MM.1S (cell line): ENCODE measurements at regions not wholly inside any gene's neighbourhood (a gene's known extent, or its start where the extent isn't known, plus 50 kb on each side); places are given as distances from the start of the nearest gene placed in this dataset.

Source experiments
- DNase-seq: peaks from one replicate; pipeline ENCODE4 v3.0.0-alpha.2; 2015
- H2AFZ ChIP-seq: fragments of 300-600 bp; sonication (generic); 2 replicates; pipeline ENCODE4 v1.6.0; 2016; ENCODE audit warnings: antibody characterized with exemption, low read length
- H3F3A ChIP-seq: fragments of 300-600 bp; sonication (generic); 2 replicates; pipeline ENCODE4 v1.6.1; 2016; ENCODE audit warnings: mild to moderate bottlenecking, antibody characterized with exemption, low read length, moderate library complexity, mixed read lengths; ENCODE audit not compliant: insufficient read depth
- H3K27ac ChIP-seq: fragments of 300-600 bp; sonication (generic); 2 replicates; pipeline ENCODE4 v1.5.1; 2016; ENCODE audit warnings: mild to moderate bottlenecking, low read length
- H3K27me3 ChIP-seq: fragments of 300-600 bp; sonication (generic); replicated peaks from 2 replicates; pipeline ENCODE4 v1.6.0; 2016; ENCODE audit warnings: low read length; ENCODE audit not compliant: insufficient read depth
- H3K36me3 ChIP-seq: fragments of 300-600 bp; sonication (generic); replicated peaks from 2 replicates; pipeline ENCODE4 v1.6.1; 2016; ENCODE audit warnings: mild to moderate bottlenecking, low read length, mixed read lengths; ENCODE audit not compliant: insufficient read depth
- H3K4me1 ChIP-seq: fragments of 300-600 bp; sonication (generic); 2 replicates; pipeline ENCODE4 v1.6.1; 2016; ENCODE audit warnings: low read length, mixed read lengths
- H3K4me2 ChIP-seq: fragments of 300-600 bp; sonication (generic); 2 replicates; pipeline ENCODE4 v1.6.0; 2016; ENCODE audit warnings: low read depth, low read length
- H3K4me3 ChIP-seq: fragments of 300-600 bp; sonication (generic); 2 replicates; pipeline ENCODE4 v1.5.1; 2016; ENCODE audit warnings: low read length, mixed read lengths
- H3K79me2 ChIP-seq: fragments of 300-600 bp; sonication (generic); 2 replicates; pipeline ENCODE4 v1.6.1; 2016; ENCODE audit warnings: mixed run types, low read length, mixed read lengths
- H3K9ac ChIP-seq: fragments of 300-600 bp; sonication (generic); 2 replicates; pipeline ENCODE4 v1.6.1; 2016; ENCODE audit warnings: low read length, mixed read lengths
- H3K9me2 ChIP-seq: fragments of 300-600 bp; sonication (generic); replicated peaks from 2 replicates; pipeline ENCODE4 v1.6.1; 2016; ENCODE audit warnings: mild to moderate bottlenecking, low read length, mixed read lengths; ENCODE audit not compliant: insufficient read depth
- H3K9me3 ChIP-seq: fragments of 300-600 bp; sonication (generic); replicated peaks from 2 replicates; pipeline ENCODE4 v1.6.1; 2016; ENCODE audit warnings: mild to moderate bottlenecking, low read length, mixed read lengths; ENCODE audit not compliant: insufficient read depth
- H4K20me1 ChIP-seq: fragments of 300-600 bp; sonication (generic); 2 replicates; pipeline ENCODE4 v1.6.1; 2016; ENCODE audit warnings: mild to moderate bottlenecking, low read length, moderate library complexity, mixed read lengths; ENCODE audit not compliant: insufficient read depth
- EZH2 ChIP-seq: fragments of 300-600 bp; sonication (generic); optimal IDR thresholded peaks from 2 replicates; pipeline ENCODE3; 2017; ENCODE audit warnings: low read depth, mild to moderate bottlenecking, antibody characterized with exemption, low read length, mixed read lengths
- EZH2phosphoT487 ChIP-seq: fragments of 300-600 bp; sonication (generic); IDR thresholded peaks from 2 replicates; pipeline ENCODE4 v1.6.1; 2018; ENCODE audit warnings: antibody characterized with exemption, low read length
- TF ChIP-seq, protein P1 (sequence below): fragments of 300-600 bp; sonication (generic); IDR thresholded peaks from 2 replicates; pipeline ENCODE4 v1.5.1; 2016; ENCODE audit warnings: antibody characterized with exemption, low read length, mixed read lengths

DNA sequence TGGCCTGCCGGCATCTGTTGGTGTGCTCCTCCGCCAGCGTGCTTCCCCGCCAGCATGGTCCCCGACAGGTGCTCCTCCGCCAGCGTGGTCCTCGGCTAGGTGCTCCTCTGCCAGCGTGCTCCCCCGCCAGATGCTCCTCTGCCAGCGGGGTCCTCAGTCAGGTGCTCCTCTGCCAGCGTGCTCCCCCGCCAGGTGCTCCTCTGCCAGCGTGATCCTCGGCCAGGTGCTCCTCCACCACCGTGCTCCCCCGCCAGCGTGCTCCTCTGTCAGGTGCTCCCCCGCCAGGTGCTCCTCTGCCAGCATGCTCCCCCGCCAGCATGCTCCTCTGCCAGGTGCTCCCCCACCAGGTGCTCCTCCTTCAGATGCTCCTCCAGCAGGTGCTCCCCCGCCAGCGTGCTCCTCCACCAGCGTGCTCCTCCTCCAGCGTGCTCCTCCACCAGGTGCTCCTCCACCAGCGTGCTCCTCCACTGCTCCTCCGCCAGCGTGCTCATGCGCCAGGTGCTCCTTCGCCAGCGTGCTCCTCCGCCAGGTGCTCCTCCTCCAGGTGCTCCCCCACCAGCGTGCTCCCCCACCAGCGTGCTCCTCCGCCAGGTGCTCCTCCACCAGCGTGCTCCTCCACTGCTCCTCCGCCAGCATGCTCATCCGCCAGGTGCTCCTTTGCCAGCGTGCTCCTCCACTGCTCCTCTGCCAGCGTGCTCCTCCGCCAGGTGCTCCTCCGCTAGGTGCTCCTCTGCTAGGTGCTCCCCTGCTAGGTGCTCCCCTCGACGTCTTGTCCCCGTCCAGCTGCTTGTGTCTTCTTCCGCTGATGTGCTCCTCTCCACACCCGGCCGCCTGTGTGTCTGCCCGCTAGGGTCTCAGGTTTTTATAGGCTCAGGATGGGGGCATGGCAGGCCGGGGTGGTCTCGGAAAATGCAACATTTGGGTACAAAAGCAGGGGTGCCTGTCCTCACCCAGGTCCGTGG, 223.0 kb downstream of the NRIP1 start:
- TF ChIP-seq EZH2 (no peak), EZH2phosphoT487 (no peak)
- H4K20me1 ChIP-seq = no peaks in the 10 kb centered on the region
- H3K9ac ChIP-seq = no peak overlapping the region
- H3K4me2 ChIP-seq = no peak overlapping the region
- no peaks in the 10 kb centered on the region for H3F3A ChIP-seq
- H3K27me3 ChIP-seq = no peaks in the 10 kb centered on the region
- H2AFZ ChIP-seq = no peak overlapping the region
- no peaks in the 10 kb centered on the region for H3K79me2 ChIP-seq
- H3K27ac ChIP-seq = no peak overlapping the region
- H3K36me3 ChIP-seq = no peaks in the 10 kb centered on the region
- H3K9me3 ChIP-seq = no peaks in the 10 kb centered on the region
- no peak for DNase-seq
- no peaks in the 10 kb centered on the region for H3K9me2 ChIP-seq
- H3K4me3 ChIP-seq = no peak overlapping the region
- no peaks in the 10 kb centered on the region for H3K4me1 ChIP-seq

DNA sequence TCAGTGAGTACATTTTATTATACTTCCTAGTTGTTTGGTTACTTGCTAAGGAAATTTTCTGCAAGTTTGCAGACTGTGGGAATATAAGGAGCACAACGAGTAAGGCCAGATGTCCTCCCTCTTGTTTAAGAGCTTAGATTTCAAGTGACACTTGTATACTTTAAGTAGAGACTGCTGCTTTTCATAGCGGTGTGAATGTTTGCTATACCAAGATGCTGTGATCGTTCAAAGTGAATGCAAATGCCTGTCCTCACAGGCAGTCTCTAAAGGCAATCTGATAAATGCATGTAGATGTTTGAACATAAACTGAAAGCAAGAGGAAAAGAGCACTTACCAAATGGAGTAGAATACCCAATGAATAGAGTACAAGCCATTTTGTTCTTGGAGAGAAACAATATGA, 226.4 kb downstream of the NRIP1 start:
- Histone ChIP-seq H3K4me2 (no peak overlapping the region), H3K4me1 (no peaks in the 10 kb centered on the region), H3K9me3 (no peaks in the 10 kb centered on the region), H3K9ac (no peak overlapping the region), H3K9me2 (no peaks in the 10 kb centered on the region), H3K79me2 (no peaks in the 10 kb centered on the region), H3F3A (no peaks in the 10 kb centered on the region), H3K27me3 (no peaks in the 10 kb centered on the region), H4K20me1 (no peaks in the 10 kb centered on the region), H3K27ac (no peak overlapping the region), H3K36me3 (no peaks in the 10 kb centered on the region), H3K4me3 (no peak overlapping the region), H2AFZ (no peak overlapping the region)
- no peak for DNase-seq
- TF ChIP-seq, protein P1, sequence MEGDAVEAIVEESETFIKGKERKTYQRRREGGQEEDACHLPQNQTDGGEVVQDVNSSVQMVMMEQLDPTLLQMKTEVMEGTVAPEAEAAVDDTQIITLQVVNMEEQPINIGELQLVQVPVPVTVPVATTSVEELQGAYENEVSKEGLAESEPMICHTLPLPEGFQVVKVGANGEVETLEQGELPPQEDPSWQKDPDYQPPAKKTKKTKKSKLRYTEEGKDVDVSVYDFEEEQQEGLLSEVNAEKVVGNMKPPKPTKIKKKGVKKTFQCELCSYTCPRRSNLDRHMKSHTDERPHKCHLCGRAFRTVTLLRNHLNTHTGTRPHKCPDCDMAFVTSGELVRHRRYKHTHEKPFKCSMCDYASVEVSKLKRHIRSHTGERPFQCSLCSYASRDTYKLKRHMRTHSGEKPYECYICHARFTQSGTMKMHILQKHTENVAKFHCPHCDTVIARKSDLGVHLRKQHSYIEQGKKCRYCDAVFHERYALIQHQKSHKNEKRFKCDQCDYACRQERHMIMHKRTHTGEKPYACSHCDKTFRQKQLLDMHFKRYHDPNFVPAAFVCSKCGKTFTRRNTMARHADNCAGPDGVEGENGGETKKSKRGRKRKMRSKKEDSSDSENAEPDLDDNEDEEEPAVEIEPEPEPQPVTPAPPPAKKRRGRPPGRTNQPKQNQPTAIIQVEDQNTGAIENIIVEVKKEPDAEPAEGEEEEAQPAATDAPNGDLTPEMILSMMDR = no peak
- no peak for TF ChIP-seq EZH2
- no peak for TF ChIP-seq EZH2phosphoT487

DNA sequence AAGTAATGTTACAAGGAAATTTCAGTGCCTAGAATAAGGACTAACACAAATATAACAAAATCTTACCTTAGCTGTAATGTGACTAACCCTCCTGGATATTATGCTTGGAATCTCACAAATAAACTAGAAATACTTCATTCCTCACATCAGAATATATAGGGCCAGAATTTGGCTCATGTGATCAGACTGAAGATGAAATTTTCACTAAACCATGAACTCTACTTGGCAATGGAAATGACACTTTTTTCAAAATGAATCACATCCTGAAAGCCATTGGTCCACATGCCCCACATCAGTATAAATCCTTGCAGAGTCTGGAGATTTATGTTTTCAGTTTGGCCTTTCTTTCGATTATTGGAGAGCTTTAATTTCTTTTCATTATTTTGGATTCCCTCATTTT, 227.8 kb downstream of the NRIP1 start:
- no peak for TF ChIP-seq EZH2
- TF ChIP-seq EZH2phosphoT487 = no peak
- TF ChIP-seq, protein P1 = no peak
- Histone ChIP-seq H3K27ac (no peak overlapping the region), H3K4me1 (no peaks in the 10 kb centered on the region), H3K36me3 (no peaks in the 10 kb centered on the region), H3K4me2 (no peak overlapping the region), H3K27me3 (no peaks in the 10 kb centered on the region), H3K9me2 (no peaks in the 10 kb centered on the region), H3F3A (no peaks in the 10 kb centered on the region), H2AFZ (no peak overlapping the region), H3K79me2 (no peaks in the 10 kb centered on the region), H3K9me3 (no peaks in the 10 kb centered on the region), H3K4me3 (no peak overlapping the region), H4K20me1 (no peaks in the 10 kb centered on the region), H3K9ac (no peak overlapping the region)
- no peak for DNase-seq
